ENCODE measurements at regions not wholly inside any gene's neighbourhood (a gene's known extent, or its start where the extent isn't known, plus 50 kb on each side); places are given as distances from the start of the nearest gene placed in this dataset.

GRCh38 chr18:78459668-78460067 lies 520.0 kb upstream of the SALL3 start:
- no peak for TF ChIP-seq CTCF (IDR thresholded peaks at IDR 0.05 in 8 of 11, conservative IDR thresholded peaks at IDR 0.05 in 3 of 11)
- no peak for TF ChIP-seq POLR2A (IDR thresholded peaks at IDR 0.05)
- no peak for TF ChIP-seq POLR2AphosphoS5 (IDR thresholded peaks at IDR 0.05)

All from spleen (tissue), 7 donors.